Dendritic cell treated with granulocyte-macrophage colony-stimulating factor and Interleukin-4, amounts not matched to agents 40 ng/mL and 50 ng/mL, for 4 days (primary cell): ENCODE measurements at regions not wholly inside any gene's neighbourhood (a gene's known extent, or its start where the extent isn't known, plus 50 kb on each side); places are given as distances from the start of the nearest gene placed in this dataset.

Source experiments
- H3K27ac Mint-ChIP-seq: one replicate; pipeline ENCODE4 v1.8.0; 2022; ENCODE audit warnings: mild to moderate bottlenecking, mixed read lengths
- H3K27me3 Mint-ChIP-seq: one replicate; pipeline ENCODE4 v1.8.0; 2022; ENCODE audit warnings: mild to moderate bottlenecking, mixed read lengths
- H3K36me3 Mint-ChIP-seq: one replicate; pipeline ENCODE4 v1.8.0; 2022; ENCODE audit warnings: low read depth, mixed read lengths
- H3K4me1 Mint-ChIP-seq: one replicate; pipeline ENCODE4 v1.8.0; 2022; ENCODE audit warnings: low read depth, mixed read lengths
- H3K4me3 Mint-ChIP-seq: one replicate; pipeline ENCODE4 v1.8.0; 2022; ENCODE audit warnings: mild to moderate bottlenecking, moderate library complexity, mixed read lengths
- H3K9me3 Mint-ChIP-seq: one replicate; pipeline ENCODE4 v1.8.0; 2022; ENCODE audit warnings: mixed read lengths
- intact Hi-C: fragments of 100-400 bp; cut with micrococcal nuclease; formaldehyde crosslinking; loops from one replicate; pipeline ENCODE4 v1.15.0; 2022

DNA sequence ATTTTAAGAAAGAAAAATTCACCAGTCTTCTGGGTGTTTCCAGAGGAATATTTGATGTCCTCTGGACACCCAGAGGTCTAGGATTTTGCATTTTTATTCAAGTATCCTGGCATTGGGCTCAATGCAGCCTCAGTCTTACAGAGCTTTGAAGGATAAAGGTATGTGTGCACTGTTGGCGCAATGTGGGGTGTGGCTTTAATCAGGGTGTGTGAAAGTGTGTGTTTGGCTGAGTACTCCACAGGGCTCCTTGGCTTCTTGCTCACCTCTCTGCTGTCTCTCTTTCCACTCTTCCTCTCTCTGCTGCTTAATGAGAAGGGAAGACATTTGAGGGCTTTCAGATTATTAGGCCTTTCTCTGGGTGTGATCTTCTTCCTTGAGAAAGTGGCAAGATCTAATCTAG is 193.3 kb upstream of the CCND2 start:
- Mint-ChIP-seq H3K9me3 (no peaks in the 10 kb centered on the region), H3K27me3 (peaks cover 24% of the 10 kb centered on the region), H3K4me3 (no peak overlapping the region), H3K27ac (no peak overlapping the region), H3K4me1 (peaks cover 6% of the 10 kb centered on the region), H3K36me3 (no peaks in the 10 kb centered on the region)
- intact Hi-C loops: no loop called here

DNA sequence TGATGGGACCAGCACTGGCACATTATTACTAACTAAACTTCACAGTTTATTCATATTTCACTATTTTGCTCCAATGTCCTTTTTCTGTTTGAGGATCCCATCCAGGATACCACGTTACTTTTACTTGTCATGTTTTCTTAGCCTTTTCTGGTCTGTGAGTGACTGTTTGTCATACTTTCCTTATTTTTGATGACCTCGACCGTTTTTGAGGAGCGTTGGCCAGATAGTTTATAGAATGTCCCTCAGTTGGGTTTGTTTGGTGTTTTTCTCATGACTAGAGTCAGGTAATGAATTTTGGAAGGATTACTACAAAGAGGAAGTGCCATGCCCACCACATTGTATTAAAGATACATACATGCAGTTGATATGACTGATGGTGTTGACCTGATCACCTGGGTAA is 199.4 kb upstream of the CCND2 start:
- H3K27me3 Mint-ChIP-seq: peaks cover 5% of the 10 kb centered on the region
- intact Hi-C loops: no loop called here
- no peaks in the 10 kb centered on the region for H3K4me1 Mint-ChIP-seq
- H3K27ac Mint-ChIP-seq: no peak overlapping the region
- no peaks in the 10 kb centered on the region for H3K9me3 Mint-ChIP-seq
- H3K4me3 Mint-ChIP-seq: no peak overlapping the region
- H3K36me3 Mint-ChIP-seq: no peaks in the 10 kb centered on the region

DNA sequence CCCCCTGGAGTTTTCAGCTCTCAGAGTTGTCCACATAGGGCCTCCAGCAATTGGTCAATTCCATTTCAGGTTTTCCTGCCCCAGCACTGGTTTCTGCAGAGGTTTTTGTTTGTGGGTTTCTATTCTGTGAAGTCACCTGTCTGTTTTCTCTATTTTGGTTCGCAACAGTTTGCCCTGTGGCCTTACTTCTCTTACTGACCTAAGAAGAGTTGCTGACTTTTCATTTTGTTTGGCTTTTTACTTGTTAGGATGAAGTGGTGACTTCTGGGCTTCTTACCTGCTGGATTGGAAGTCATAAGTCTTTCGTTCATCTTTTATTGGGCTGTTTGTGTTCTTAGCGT is 196.4 kb upstream of the PARP11 start:
- Mint-ChIP-seq H3K4me3 (no peak overlapping the region), H3K4me1 (no peaks in the 10 kb centered on the region), H3K36me3 (no peaks in the 10 kb centered on the region), H3K9me3 (no peaks in the 10 kb centered on the region), H3K27me3 (peaks cover 4% of the 10 kb centered on the region), H3K27ac (no peak overlapping the region)
- intact Hi-C loops: no loop called here

DNA sequence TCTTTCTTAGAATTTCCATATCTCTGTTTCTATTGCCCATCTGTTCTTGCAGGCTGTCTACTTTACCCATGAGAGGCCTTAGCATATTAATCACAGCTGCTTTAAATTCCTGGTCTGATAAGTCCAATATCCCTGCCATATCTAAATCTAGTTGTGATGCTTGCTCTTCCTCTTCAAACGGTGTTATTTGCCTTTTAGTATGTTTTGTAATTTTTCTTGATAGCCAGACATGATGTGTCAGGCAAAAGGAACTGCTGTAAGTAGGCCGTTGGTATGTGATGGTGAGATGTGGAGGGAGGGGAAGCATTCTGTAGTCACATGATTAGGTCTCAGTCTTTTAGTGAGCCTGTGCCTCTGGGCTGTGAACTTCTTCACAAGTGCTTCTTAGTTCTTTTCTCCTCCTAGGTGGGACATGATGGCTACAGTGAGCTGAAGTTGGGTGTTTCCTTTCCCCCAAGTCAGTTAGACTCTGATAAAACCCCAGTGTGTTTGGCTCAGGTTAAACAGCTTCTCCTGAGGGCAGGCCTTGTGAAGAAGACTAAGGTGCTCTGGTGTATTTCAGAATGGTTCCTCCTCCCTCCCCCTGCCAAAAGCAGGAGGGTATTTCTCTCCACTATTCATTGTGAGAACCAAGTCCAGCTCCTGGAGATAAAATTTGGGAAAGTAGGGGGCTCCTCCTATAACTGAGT is 195.9 kb upstream of the PARP11 start:
- Mint-ChIP-seq H3K36me3 (no peaks in the 10 kb centered on the region), H3K9me3 (no peaks in the 10 kb centered on the region), H3K27me3 (peaks cover 5% of the 10 kb centered on the region), H3K4me1 (no peaks in the 10 kb centered on the region), H3K4me3 (no peak overlapping the region), H3K27ac (no peak overlapping the region)
- intact Hi-C loops: no loop called here

DNA sequence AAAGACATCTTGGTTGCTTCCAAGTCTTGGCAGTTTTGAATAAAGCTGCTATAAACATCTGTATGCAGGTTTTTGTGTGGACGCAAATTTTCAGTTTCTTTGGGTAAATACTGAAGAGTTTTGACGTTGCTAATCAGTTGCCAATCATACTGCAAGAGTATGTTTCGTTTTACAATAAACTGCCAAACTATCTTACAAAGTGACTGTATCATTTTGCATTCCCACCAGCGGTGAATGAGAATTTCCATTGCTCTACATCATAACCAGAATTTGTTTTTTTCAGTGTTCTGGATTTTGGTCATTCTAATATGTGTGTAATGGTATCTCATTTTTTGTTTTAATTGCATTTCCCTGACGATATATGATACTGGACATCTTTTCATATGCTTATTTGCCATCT is 190.8 kb upstream of the PARP11 start:
- Mint-ChIP-seq H3K36me3 (no peaks in the 10 kb centered on the region), H3K4me3 (no peak overlapping the region), H3K4me1 (no peaks in the 10 kb centered on the region), H3K27ac (no peak overlapping the region), H3K9me3 (no peaks in the 10 kb centered on the region), H3K27me3 (peaks cover 17% of the 10 kb centered on the region)
- intact Hi-C loops: no loop called here

DNA sequence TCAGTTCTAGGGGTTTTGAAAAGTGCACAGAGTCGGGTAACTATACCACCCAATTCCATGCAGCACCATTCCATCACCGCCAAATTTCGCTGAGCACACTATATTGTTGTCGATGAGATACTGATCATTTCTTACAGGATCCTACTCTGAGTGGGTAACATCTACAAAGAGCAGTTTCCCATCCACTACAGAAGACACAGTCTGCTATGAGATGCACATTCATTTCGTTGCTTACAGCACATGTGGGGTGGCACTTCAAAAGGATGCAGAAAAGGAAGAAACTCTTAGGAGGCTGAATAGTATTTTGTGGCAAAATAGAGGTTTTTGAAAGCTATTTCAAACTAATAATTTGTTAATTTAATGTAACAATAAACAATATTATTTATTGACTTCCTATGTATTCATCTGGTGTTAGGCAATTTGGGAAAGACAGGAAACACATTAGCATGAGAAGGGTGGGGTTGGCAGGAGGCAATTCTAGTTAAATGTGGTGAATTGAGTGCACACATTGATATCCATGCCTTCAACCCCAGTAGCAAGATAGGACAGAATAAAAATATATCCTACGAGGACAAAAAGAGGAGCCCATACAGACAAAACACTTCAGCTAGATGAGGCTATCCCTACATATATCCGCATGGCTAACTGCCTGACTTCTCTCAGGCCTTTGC is 186.8 kb upstream of the PARP11 start:
- intact Hi-C loops: no loop called here

DNA sequence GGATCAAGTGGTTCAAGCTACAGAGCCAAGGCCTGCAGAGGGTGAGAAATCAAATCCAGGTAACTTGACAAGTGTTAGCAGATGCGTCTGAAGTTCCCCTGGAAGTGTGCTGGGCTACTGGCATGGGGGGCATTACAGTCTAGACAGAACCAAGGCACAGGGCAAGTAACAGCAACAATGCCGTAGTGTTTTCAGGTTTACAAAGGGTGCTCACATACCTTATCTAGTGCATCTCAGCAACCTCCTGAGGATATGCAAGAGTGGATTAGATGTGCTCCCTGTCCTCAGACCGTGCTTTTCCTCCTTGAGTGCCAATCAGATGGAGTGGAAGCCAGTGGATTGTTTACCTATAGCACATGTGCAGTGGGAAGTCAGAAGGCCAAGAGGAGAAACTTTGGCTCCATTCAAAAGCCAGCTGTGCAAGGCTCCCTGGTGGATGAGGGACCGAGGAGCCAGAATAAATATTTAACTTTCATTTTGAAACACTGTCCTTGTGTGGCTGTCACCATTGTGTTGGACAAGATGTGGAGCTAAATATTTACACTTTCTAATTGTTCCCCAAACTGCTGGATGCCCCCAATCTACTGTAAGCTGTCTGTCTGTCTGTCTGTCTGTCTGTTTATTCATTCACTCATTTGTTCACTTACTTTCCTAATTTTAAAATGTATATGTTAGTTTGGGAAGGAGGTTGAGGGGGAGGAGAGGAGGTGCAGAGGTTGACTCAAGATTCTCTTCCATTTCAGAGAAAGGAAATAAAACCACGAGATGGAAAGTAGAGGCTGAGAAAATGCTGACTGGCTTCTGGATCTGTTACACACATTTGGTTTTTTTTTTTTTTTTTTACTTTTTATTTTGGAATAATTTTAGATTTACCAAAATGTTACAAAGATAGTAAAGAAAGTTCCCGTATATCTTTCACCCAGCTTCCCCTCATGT is 184.0 kb upstream of the PARP11 start:
- H3K27ac Mint-ChIP-seq: no peak overlapping the region
- no peak overlapping the region for H3K4me3 Mint-ChIP-seq
- H3K4me1 Mint-ChIP-seq: no peaks in the 10 kb centered on the region

More for the DNA sequence above, 186.8 kb upstream of the PARP11 start:
- Mint-ChIP-seq H3K4me3 (no peak overlapping the region), H3K27ac (no peak overlapping the region), H3K9me3 (no peaks in the 10 kb centered on the region), H3K27me3 (peaks cover 35% of the 10 kb centered on the region), H3K36me3 (no peaks in the 10 kb centered on the region), H3K4me1 (no peaks in the 10 kb centered on the region)

DNA sequence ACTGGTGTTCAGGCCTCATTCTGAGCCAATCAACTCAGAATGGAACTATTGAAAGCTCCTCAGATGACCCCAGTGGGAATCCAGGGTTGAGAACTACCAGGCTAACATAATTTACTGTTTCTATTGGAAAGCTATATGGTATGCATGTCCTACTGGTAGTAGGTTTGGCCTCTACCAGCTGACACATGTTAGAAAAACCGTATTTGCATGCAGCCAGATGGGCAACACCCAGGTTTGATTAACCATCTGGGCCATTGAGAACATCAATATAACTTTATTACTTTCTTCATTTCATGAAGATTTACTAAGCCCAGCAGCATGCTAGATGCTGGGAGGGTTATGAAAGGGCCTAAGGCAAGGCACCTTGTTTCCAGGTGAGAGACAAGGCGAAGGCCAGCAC is 181.4 kb upstream of the PARP11 start:
- no peak overlapping the region for H3K4me3 Mint-ChIP-seq
- intact Hi-C loops: no loop called here
- no peaks in the 10 kb centered on the region for H3K9me3 Mint-ChIP-seq
- H3K27me3 Mint-ChIP-seq: peaks cover 34% of the 10 kb centered on the region
- no peak overlapping the region for H3K27ac Mint-ChIP-seq
- no peaks in the 10 kb centered on the region for H3K4me1 Mint-ChIP-seq
- no peaks in the 10 kb centered on the region for H3K36me3 Mint-ChIP-seq

More for the DNA sequence above, 184.0 kb upstream of the PARP11 start:
- Mint-ChIP-seq H3K9me3 (no peaks in the 10 kb centered on the region), H3K36me3 (no peaks in the 10 kb centered on the region), H3K27me3 (peaks cover 35% of the 10 kb centered on the region)
- intact Hi-C loops: no loop called here

DNA sequence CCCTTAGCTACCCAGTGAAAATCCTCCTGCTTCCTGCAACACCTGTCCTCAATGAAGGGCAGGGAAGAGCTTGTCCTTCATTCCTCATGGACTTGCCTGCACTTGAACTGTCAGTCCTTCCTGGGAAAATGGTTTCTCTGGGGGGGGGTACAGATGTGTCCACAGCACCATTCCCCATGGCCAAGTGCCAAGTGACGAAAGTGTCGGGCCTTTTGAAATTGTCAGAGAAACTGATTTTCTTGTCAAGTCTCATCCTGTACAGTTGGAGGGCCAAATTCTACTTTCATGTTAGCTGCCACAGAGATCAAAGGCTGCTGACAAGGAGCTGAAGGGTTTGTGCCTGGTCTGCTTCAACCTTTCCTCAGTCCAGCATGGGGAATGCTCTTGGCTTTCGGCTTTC is 179.5 kb upstream of the PARP11 start:
- intact Hi-C loops: no loop called here
- no peak overlapping the region for H3K27ac Mint-ChIP-seq
- no peak overlapping the region for H3K4me3 Mint-ChIP-seq

DNA sequence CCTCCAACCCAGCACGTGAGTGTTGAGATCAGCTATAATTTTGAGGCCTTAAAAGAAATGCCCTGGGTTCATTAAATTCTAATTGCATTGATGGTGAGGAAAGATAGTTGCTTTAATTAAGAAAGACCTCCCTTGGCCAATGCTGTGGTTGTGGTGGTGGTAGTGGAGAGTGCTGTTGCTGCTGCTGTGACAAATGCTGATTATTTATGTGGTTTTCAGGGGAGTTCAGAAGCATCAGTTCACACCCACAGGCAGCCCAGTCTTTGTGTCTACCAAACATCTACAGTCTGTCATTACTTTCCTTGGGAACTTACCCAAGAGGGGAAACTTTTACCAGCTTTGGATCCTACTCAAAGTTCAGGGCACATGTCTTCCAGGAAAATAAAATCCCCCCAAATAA is 178.4 kb upstream of the PARP11 start:
- Mint-ChIP-seq H3K4me3 (no peak overlapping the region), H3K36me3 (no peaks in the 10 kb centered on the region), H3K4me1 (peaks cover 2% of the 10 kb centered on the region), H3K27ac (no peak overlapping the region), H3K27me3 (peaks cover 35% of the 10 kb centered on the region), H3K9me3 (no peaks in the 10 kb centered on the region)
- intact Hi-C loops: no loop called here

More for the DNA sequence above, 179.5 kb upstream of the PARP11 start:
- H3K27me3 Mint-ChIP-seq: peaks cover 30% of the 10 kb centered on the region
- no peaks in the 10 kb centered on the region for H3K4me1 Mint-ChIP-seq
- H3K36me3 Mint-ChIP-seq: no peaks in the 10 kb centered on the region
- no peaks in the 10 kb centered on the region for H3K9me3 Mint-ChIP-seq

DNA sequence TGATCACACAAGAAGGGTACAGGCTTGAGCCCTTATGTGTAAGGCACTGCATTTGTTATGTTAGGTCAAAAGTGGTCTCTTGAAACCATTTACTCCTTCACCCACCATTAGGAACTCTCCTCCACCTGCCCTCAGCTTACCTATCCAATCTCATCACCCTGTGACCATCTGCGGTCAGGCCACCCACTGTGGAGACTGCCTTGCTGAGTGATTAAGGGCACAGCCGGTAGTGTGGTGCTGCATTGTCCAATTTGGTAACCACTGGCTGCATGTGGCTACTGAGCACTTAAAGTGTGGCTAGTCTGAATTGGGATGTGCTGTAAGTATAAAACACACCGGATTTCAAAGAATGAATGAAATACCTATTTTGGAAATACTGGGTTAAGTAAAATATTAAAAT is 177.1 kb upstream of the PARP11 start:
- Mint-ChIP-seq H3K27me3 (peaks cover 31% of the 10 kb centered on the region), H3K36me3 (no peaks in the 10 kb centered on the region), H3K4me3 (no peak overlapping the region), H3K9me3 (no peaks in the 10 kb centered on the region), H3K27ac (no peak overlapping the region), H3K4me1 (peaks cover 5% of the 10 kb centered on the region)
- intact Hi-C loops: no loop called here

DNA sequence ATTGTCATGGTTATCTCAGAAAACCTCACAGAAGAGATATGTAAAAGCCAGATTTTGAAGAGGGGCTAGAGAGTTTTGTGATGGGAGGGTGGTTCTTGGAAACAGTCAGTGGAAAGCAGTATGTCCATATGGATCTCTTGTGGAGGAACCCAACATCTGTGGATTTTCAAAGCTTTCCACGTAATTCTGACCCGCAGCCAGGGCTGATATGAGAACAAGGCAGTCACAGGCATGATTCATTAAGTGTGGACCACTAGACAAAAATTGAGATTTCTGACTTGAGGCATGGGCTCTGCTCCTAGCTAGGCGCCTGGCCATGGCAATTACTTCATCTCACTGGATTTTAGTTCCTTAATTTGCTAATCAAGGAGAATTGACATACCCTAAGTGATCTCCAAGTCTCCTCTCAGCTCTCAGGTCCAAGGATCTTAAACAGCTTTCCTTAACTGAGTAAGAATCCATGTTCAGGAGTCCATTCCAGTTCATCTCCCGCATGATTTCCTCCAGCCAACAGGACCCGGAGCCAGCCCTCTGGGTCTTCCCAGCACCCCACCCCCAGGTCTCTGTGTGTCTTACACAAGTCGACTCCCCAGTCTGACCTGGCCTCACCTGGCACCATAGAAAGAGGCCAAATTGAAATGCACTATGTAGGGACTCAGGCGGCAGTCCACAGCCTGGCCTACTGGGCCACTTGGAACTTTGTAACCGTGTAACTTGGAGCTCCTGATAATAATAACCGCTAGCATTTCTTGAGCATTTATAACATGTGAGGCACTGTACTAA is 176.3 kb upstream of the PARP11 start:
- Mint-ChIP-seq H3K36me3 (no peaks in the 10 kb centered on the region), H3K4me3 (no peak overlapping the region), H3K27ac (no peak overlapping the region), H3K4me1 (peaks cover 5% of the 10 kb centered on the region), H3K9me3 (no peaks in the 10 kb centered on the region), H3K27me3 (peaks cover 30% of the 10 kb centered on the region)
- intact Hi-C loops: no loop called here

DNA sequence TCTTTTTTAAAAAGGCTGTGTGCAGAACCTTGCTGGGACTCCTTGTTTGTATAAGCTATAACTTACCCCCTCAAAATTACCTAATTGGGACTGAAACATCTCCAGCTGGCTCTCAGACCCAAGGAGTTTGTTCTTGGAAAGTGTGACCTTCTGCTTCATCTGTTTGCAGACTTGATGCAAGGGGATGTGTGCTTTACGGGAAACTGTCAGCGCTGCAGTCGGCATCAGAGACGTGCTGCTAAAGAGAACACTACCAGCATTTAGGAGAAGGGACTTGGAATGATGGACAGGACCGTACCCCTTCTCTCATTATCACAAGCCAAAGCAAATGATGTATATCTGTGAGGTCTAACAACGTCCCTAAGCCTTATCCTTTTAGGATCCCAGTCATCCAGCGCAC is 174.2 kb upstream of the PARP11 start:
- Mint-ChIP-seq H3K36me3 (no peaks in the 10 kb centered on the region), H3K27me3 (peaks cover 24% of the 10 kb centered on the region), H3K27ac (no peak overlapping the region), H3K4me3 (no peak overlapping the region), H3K9me3 (no peaks in the 10 kb centered on the region), H3K4me1 (peaks cover 5% of the 10 kb centered on the region)
- intact Hi-C loops: no loop called here

DNA sequence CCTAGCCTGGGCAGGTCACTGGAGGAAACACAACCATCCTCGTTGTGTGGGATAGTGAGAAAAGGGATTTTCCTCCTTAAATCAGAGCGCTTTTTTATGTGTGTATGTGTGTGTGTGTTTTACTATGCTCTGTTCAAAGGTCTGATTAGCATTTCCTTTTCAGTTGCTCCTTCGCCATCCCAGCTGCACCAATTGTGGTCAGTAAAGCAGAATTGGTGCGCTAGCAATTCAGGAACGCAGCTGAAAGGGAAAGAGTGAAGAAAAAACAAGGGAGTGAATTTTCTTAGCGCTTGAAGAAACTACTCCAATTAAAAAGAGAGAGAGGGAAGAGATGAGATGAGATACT is 173.3 kb upstream of the PARP11 start:
- H3K4me3 Mint-ChIP-seq: no peak overlapping the region
- intact Hi-C loops: no loop called here
- no peaks in the 10 kb centered on the region for H3K36me3 Mint-ChIP-seq
- H3K9me3 Mint-ChIP-seq: no peaks in the 10 kb centered on the region
- H3K27me3 Mint-ChIP-seq: peaks cover 27% of the 10 kb centered on the region
- H3K27ac Mint-ChIP-seq: no peak overlapping the region
- peaks cover 8% of the 10 kb centered on the region for H3K4me1 Mint-ChIP-seq
